ENCODE measurements at regions not wholly inside any gene's neighbourhood (a gene's known extent, or its start where the extent isn't known, plus 50 kb on each side); places are given as distances from the start of the nearest gene placed in this dataset.

GRCh38 chr10:33395201-33395600 is 60.7 kb upstream of the NRP1 start:
- TF ChIP-seq POLR2A (IDR thresholded peaks at IDR 0.05), result no peak
- TF ChIP-seq CTCF (IDR thresholded peaks at IDR 0.05), result no peak
- DNase-seq, result no peak
- H3K4me1 ChIP-seq, result no peaks in the 10 kb centered on the region
- H3K4me3 ChIP-seq, result no peak overlapping the region
- no peak overlapping the region for H3K27ac ChIP-seq
- intact Hi-C loops (cut with DNase I), result no loop called here
- peaks cover 0 to 20% (median 0%) of the 10 kb centered on the region in 4 donors for H3K27me3 ChIP-seq
- no peaks in the 10 kb centered on the region for H3K36me3 ChIP-seq
- WGBS, 2 donors, result 57 to 100% methylated on average over 1 of the region's 1 CpG
- H3K9me3 ChIP-seq, result peaks cover 0 to 15% (median 0%) of the 10 kb centered on the region in 3 donors

GRCh38 chr10:33392706-33393105 is 58.2 kb upstream of the NRP1 start:
- Histone ChIP-seq H3K36me3 (no peaks in the 10 kb centered on the region), H3K27me3 (peaks cover 0 to 20% (median 0%) of the 10 kb centered on the region in 4 donors), H3K27ac (no peak overlapping the region), H3K4me1 (no peaks in the 10 kb centered on the region), H3K4me3 (no peak overlapping the region), H3K9me3 (peaks cover 0 to 15% (median 0%) of the 10 kb centered on the region in 3 donors)
- DNase-seq, result no peak
- 84 to 90% methylated on average over 5 of the region's 5 CpGs for WGBS, 2 donors
- intact Hi-C loops (cut with DNase I), result no loop called here
- no peak for TF ChIP-seq CTCF (IDR thresholded peaks at IDR 0.05)
- TF ChIP-seq POLR2A (IDR thresholded peaks at IDR 0.05), result no peak

- TF ChIP-seq CTCF (IDR thresholded peaks at IDR 0.05), result no peak
- TF ChIP-seq POLR2A (IDR thresholded peaks at IDR 0.05), result no peak
- no peak overlapping the region for H3K4me3 ChIP-seq
- peaks cover 0 to 7% (median 0%) of the 10 kb centered on the region in 3 donors for H3K9me3 ChIP-seq
- no peak overlapping the region for H3K27ac ChIP-seq
- H3K4me1 ChIP-seq, result no peaks in the 10 kb centered on the region
- intact Hi-C loops (cut with DNase I), result no loop called here
- peaks cover 0 to 20% (median 0%) of the 10 kb centered on the region in 4 donors for H3K27me3 ChIP-seq
- H3K36me3 ChIP-seq, result no peaks in the 10 kb centered on the region
- WGBS, 2 donors, result 65 to 82% methylated on average over 8 of the region's 8 CpGs
- DNase-seq, result no peak
Measured at GRCh38 chr10:33391611-33392465, 57.4 kb upstream of the NRP1 start.

- Histone ChIP-seq H3K4me3 (no peak overlapping the region), H3K9me3 (no peaks in the 10 kb centered on the region), H3K27ac (no peak overlapping the region), H3K27me3 (peaks cover 0 to 20% (median 0%) of the 10 kb centered on the region in 4 donors), H3K4me1 (no peaks in the 10 kb centered on the region), H3K36me3 (no peaks in the 10 kb centered on the region)
- DNase-seq, result no peak
- WGBS, 2 donors, result 66 to 76% methylated on average over 4 to 5 of the region's 5 CpGs
- TF ChIP-seq CTCF (IDR thresholded peaks at IDR 0.05), result no peak
- no peak for TF ChIP-seq POLR2A (IDR thresholded peaks at IDR 0.05)
- intact Hi-C loops (cut with DNase I), result no loop called here
Measured at GRCh38 chr10:33390046-33390445, 55.6 kb upstream of the NRP1 start.

GRCh38 chr10:33388785-33389184 is 54.3 kb upstream of the NRP1 start:
- peaks cover 0 to 12% (median 0%) of the 10 kb centered on the region in 4 donors for H3K27me3 ChIP-seq
- TF ChIP-seq POLR2A (IDR thresholded peaks at IDR 0.05), result no peak
- TF ChIP-seq CTCF (IDR thresholded peaks at IDR 0.05), result no peak
- no peaks in the 10 kb centered on the region for H3K4me1 ChIP-seq
- no peak overlapping the region for H3K4me3 ChIP-seq
- no peak overlapping the region for H3K27ac ChIP-seq
- DNase-seq, result no peak
- H3K36me3 ChIP-seq, result no peaks in the 10 kb centered on the region
- intact Hi-C loops (cut with DNase I), result no loop called here
- WGBS, 2 donors, result 77 to 85% methylated on average over 4 of the region's 4 CpGs
- H3K9me3 ChIP-seq, result no peaks in the 10 kb centered on the region
